Uterus (tissue), 2 donors: ENCODE measurements at regions not wholly inside any gene's neighbourhood (a gene's known extent, or its start where the extent isn't known, plus 50 kb on each side); places are given as distances from the start of the nearest gene placed in this dataset.

ENCODE experiments used
- POLR2A ChIP-seq, 2 donors: fragments of 450-650 bp; IDR thresholded peaks; one replicate each; pipeline ENCODE4 v1.6.1; 2016; ENCODE audit warnings: antibody characterized with exemption in 2 of 2, mild to moderate bottlenecking in 1 of 2, moderate library complexity in 1 of 2
- TF ChIP-seq, protein P1 (sequence below), 4 experiments: fragments of 200-600 bp in 2 of 4; fragments of 450-650 bp in 2 of 4; sonication (generic) in 2 of 4; IDR thresholded peaks; one replicate each; pipeline ENCODE4 v1.5.1; 2016 to 2019; ENCODE audit warnings: antibody characterized with exemption in 4 of 4, mild to moderate bottlenecking in 2 of 4, moderate library complexity in 1 of 4

GRCh38 chr11:92382311-92382710, 157.7 kb downstream of the FAT3 start:
- TF ChIP-seq, protein P1, sequence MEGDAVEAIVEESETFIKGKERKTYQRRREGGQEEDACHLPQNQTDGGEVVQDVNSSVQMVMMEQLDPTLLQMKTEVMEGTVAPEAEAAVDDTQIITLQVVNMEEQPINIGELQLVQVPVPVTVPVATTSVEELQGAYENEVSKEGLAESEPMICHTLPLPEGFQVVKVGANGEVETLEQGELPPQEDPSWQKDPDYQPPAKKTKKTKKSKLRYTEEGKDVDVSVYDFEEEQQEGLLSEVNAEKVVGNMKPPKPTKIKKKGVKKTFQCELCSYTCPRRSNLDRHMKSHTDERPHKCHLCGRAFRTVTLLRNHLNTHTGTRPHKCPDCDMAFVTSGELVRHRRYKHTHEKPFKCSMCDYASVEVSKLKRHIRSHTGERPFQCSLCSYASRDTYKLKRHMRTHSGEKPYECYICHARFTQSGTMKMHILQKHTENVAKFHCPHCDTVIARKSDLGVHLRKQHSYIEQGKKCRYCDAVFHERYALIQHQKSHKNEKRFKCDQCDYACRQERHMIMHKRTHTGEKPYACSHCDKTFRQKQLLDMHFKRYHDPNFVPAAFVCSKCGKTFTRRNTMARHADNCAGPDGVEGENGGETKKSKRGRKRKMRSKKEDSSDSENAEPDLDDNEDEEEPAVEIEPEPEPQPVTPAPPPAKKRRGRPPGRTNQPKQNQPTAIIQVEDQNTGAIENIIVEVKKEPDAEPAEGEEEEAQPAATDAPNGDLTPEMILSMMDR (IDR thresholded peaks at IDR 0.05) = no peak
- TF ChIP-seq POLR2A (IDR thresholded peaks at IDR 0.05) = no peak
